ENCODE measurements at regions not wholly inside any gene's neighbourhood (a gene's known extent, or its start where the extent isn't known, plus 50 kb on each side); places are given as distances from the start of the nearest gene placed in this dataset.

DNA sequence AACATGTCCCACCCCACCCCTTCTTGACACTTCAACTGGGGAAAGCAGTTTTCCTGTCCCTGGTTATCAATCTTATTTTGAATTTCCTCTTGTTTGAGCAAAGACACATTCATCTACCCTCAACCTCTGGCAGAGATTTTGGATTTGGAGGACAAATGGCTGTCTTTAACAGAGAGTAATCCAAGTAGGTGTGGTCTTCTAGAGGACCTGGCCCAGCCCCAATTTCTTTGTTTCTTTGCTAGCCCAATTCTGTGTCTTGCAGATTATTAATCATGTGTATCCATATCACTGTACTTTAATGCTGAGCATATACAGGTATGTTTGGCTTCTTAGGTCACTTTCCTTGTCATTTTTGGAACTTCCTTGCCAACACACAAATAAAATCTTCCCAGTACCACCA lies 58.8 kb upstream of the ADCY1 start:
- TF ChIP-seq MEIS2 (CRISPR knock-in tag; IDR thresholded peaks at IDR 0.05) (no peak), BCL6 (CRISPR knock-in tag; IDR thresholded peaks at IDR 0.05) (no peak), GABPB1 (CRISPR knock-in tag; IDR thresholded peaks at IDR 0.05) (no peak), ZNF512 (CRISPR knock-in tag; IDR thresholded peaks at IDR 0.05) (no peak), ATF1 (CRISPR knock-in tag; IDR thresholded peaks at IDR 0.05) (no peak), JUN (CRISPR knock-in tag; IDR thresholded peaks at IDR 0.05) (no peak), TMF1 (CRISPR knock-in tag; IDR thresholded peaks at IDR 0.05; ENCODE audit: low read depth) (no peak), POLR2G (IDR thresholded peaks at IDR 0.05; ENCODE audit: low read depth, low read length) (no peak)
- TF ChIP-seq, protein P1, sequence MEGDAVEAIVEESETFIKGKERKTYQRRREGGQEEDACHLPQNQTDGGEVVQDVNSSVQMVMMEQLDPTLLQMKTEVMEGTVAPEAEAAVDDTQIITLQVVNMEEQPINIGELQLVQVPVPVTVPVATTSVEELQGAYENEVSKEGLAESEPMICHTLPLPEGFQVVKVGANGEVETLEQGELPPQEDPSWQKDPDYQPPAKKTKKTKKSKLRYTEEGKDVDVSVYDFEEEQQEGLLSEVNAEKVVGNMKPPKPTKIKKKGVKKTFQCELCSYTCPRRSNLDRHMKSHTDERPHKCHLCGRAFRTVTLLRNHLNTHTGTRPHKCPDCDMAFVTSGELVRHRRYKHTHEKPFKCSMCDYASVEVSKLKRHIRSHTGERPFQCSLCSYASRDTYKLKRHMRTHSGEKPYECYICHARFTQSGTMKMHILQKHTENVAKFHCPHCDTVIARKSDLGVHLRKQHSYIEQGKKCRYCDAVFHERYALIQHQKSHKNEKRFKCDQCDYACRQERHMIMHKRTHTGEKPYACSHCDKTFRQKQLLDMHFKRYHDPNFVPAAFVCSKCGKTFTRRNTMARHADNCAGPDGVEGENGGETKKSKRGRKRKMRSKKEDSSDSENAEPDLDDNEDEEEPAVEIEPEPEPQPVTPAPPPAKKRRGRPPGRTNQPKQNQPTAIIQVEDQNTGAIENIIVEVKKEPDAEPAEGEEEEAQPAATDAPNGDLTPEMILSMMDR (CRISPR knock-in tag; IDR thresholded peaks at IDR 0.05), result no peak
